ENCODE measurements at regions not wholly inside any gene's neighbourhood (a gene's known extent, or its start where the extent isn't known, plus 50 kb on each side); places are given as distances from the start of the nearest gene placed in this dataset.

DNA sequence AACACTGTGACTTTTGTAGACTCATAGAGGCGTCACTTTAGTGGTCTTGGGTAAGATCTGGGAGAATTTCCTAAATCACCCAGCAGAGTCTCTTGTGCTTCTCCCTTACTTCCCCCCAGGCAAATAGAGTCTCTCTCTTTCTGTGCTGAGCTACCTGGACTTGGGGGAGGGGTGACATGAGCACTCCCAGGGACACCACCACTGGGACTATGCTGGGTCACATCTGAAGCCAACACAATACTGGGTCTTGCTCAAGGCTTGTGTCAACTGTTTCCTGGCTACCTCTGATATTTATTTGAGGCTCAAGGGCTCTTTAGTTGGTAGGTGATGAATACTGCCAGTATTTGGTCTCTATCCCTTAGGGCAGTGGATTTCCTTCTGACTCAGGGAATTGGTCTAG is 214.6 kb upstream of the TPK1 start:
- Histone ChIP-seq H3K4me2 (replicated peaks; ENCODE audit: extremely low read depth, low read length, poor library complexity, severe bottlenecking) (no peak overlapping the region), H3K36me3 (replicated peaks in 1 of 2; ENCODE audit: control insufficient read depth in 1 of 2, insufficient read depth in 2 of 2, low read length in 2 of 2) (no peaks in the 10 kb centered on the region), H3K4me1 (ENCODE audit: control insufficient read depth in 1 of 2, insufficient read depth in 2 of 2, low read length in 2 of 2) (no peaks in the 10 kb centered on the region), H3K27ac (ENCODE audit: low read depth in 1 of 2, low read length in 2 of 2) (no peak overlapping the region), H2AFZ (ENCODE audit: insufficient read depth, low read depth, low read length, poor library complexity, severe bottlenecking) (no peak overlapping the region), H4K20me1 (ENCODE audit: insufficient read depth, low read length) (no peaks in the 10 kb centered on the region), H3K9ac (ENCODE audit: insufficient read depth, low read length, poor library complexity, severe bottlenecking) (no peak overlapping the region), H3K27me3 (ENCODE audit: control insufficient read depth in 2 of 2, insufficient read depth in 2 of 2, low read length in 2 of 2) (no peaks in the 10 kb centered on the region), H3K79me2 (ENCODE audit: insufficient read depth, low read length) (no peaks in the 10 kb centered on the region), H3K4me3 (replicated peaks in 1 of 3; ENCODE audit: low read depth in 2 of 3, low read length in 3 of 3) (no peak overlapping the region), H3K9me3 (replicated peaks in 1 of 2; ENCODE audit: control insufficient read depth in 1 of 2, insufficient read depth in 1 of 2, low read length in 2 of 2) (peaks cover 4 to 7% of the 10 kb centered on the region in 2 donors)
- H3K4me1 Mint-ChIP-seq, result no peaks in the 10 kb centered on the region
- TF ChIP-seq, protein P1, sequence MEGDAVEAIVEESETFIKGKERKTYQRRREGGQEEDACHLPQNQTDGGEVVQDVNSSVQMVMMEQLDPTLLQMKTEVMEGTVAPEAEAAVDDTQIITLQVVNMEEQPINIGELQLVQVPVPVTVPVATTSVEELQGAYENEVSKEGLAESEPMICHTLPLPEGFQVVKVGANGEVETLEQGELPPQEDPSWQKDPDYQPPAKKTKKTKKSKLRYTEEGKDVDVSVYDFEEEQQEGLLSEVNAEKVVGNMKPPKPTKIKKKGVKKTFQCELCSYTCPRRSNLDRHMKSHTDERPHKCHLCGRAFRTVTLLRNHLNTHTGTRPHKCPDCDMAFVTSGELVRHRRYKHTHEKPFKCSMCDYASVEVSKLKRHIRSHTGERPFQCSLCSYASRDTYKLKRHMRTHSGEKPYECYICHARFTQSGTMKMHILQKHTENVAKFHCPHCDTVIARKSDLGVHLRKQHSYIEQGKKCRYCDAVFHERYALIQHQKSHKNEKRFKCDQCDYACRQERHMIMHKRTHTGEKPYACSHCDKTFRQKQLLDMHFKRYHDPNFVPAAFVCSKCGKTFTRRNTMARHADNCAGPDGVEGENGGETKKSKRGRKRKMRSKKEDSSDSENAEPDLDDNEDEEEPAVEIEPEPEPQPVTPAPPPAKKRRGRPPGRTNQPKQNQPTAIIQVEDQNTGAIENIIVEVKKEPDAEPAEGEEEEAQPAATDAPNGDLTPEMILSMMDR (IDR thresholded peaks at IDR 0.05), result no peak
- no CpG with 5 or more reads among the region's 1 CpG for WGBS (ENCODE audit: insufficient coverage)
- no peak overlapping the region for H3K27ac Mint-ChIP-seq
- H3K36me3 Mint-ChIP-seq, result no peaks in the 10 kb centered on the region
- no peak overlapping the region for H3K4me3 Mint-ChIP-seq
- H3K9me3 Mint-ChIP-seq, result peaks cover 0 to 12% (median 6%) of the 10 kb centered on the region in 7 donors
- DNase-seq, result no peak
- peaks cover 0 to 4% (median 3%) of the 10 kb centered on the region in 3 donors for H3K27me3 Mint-ChIP-seq (ENCODE audit: low read depth in 3 of 3)
- intact Hi-C loops (cut with micrococcal nuclease), result no loop called here

DNA sequence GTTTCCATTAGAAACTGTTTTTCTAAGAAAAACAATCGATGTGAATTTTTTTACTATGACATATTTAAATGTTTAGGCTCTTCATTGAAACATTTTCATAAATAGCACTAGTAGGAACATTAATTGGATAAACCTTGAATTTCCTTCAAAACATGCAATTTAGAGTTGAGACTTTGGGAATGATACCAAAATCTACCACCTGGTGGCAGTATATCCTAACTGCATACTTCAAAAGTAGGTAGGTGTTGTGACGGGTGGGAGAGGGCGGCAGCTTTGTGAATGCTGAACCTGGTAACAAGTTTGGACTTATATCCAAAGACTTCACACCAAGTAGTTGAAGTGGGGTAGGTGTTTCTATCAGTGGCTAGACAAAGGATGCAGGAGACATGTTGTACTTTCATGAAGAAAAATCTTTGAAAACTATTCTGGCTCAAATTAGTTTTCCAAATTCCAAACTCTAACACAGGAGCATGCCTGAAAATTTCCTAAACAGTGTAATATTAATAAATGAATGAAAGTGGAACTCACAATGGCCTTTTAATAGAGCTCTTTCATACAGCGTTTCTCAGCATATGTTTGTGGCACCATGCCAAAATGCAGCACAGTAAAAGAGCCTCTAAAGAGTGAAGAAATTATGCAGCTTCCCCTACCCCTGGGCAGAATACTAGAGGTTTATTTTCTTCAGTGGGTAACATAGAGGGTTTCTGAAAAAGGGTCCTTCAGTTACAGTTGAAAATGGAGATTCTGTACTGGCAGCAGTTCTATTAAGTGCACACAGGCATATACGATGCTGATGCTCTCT is 201.0 kb upstream of the TPK1 start:
- no peak overlapping the region for H2AFZ ChIP-seq (ENCODE audit: insufficient read depth, low read depth, low read length, poor library complexity, severe bottlenecking)
- Mint-ChIP-seq H3K27ac (no peak overlapping the region), H3K4me1 (peaks cover 2% of the 10 kb centered on the region), H3K4me3 (no peak overlapping the region), H3K27me3 (ENCODE audit: low read depth in 3 of 3) (no peaks in the 10 kb centered on the region), H3K9me3 (peaks cover 0 to 5% (median 3%) of the 10 kb centered on the region in 7 donors), H3K36me3 (no peaks in the 10 kb centered on the region)
- TF ChIP-seq, protein P1 (IDR thresholded peaks at IDR 0.05), result peak; percentile 91
- no peak overlapping the region for H3K27ac ChIP-seq (ENCODE audit: low read depth in 1 of 2, low read length in 2 of 2)
- H3K4me3 ChIP-seq (replicated peaks in 1 of 3; ENCODE audit: low read depth in 2 of 3, low read length in 3 of 3), result no peak overlapping the region
- intact Hi-C loops (cut with micrococcal nuclease), result no loop called here
- no peak overlapping the region for H3K4me2 ChIP-seq (replicated peaks; ENCODE audit: extremely low read depth, low read length, poor library complexity, severe bottlenecking)
- peak; percentile 1 to 18 (median 8) for DNase-seq
- H3K27me3 ChIP-seq (ENCODE audit: control insufficient read depth in 2 of 2, insufficient read depth in 2 of 2, low read length in 2 of 2), result no peaks in the 10 kb centered on the region
- no peaks in the 10 kb centered on the region for H3K4me1 ChIP-seq (ENCODE audit: control insufficient read depth in 1 of 2, insufficient read depth in 2 of 2, low read length in 2 of 2)
- no peak overlapping the region for H3K9ac ChIP-seq (ENCODE audit: insufficient read depth, low read length, poor library complexity, severe bottlenecking)
- no peaks in the 10 kb centered on the region for H3K9me3 ChIP-seq (replicated peaks in 1 of 2; ENCODE audit: control insufficient read depth in 1 of 2, insufficient read depth in 1 of 2, low read length in 2 of 2)
- WGBS (ENCODE audit: insufficient coverage), result no CpG with 5 or more reads among the region's 5 CpGs
- no peaks in the 10 kb centered on the region for H4K20me1 ChIP-seq (ENCODE audit: insufficient read depth, low read length)
- no peaks in the 10 kb centered on the region for H3K36me3 ChIP-seq (replicated peaks in 1 of 2; ENCODE audit: control insufficient read depth in 1 of 2, insufficient read depth in 2 of 2, low read length in 2 of 2)
- H3K79me2 ChIP-seq (ENCODE audit: insufficient read depth, low read length), result no peaks in the 10 kb centered on the region
